H9 (cell line): ENCODE measurements at regions not wholly inside any gene's neighbourhood (a gene's known extent, or its start where the extent isn't known, plus 50 kb on each side); places are given as distances from the start of the nearest gene placed in this dataset.

Source experiments
- DNase-seq: peaks from one replicate; pipeline ENCODE4 v3.0.0-alpha.2; 2017
- H2AFZ ChIP-seq: one replicate; pipeline ENCODE4 v1.6.1; 2013; ENCODE audit warnings: mild to moderate bottlenecking, low read length, control low read depth, moderate library complexity
- H2AK5ac ChIP-seq: 2 replicates; pipeline ENCODE4 v1.6.1; 2013; ENCODE audit warnings: low read length, control low read depth, mixed read lengths; ENCODE audit not compliant: insufficient read length
- H2BK120ac ChIP-seq: one replicate; pipeline ENCODE4 v1.6.1; 2013; ENCODE audit warnings: low read depth, mild to moderate bottlenecking, low read length, control low read depth, inconsistent platforms; ENCODE audit not compliant: poor library complexity, severe bottlenecking
- H2BK12ac ChIP-seq: 2 replicates; pipeline ENCODE4 v1.6.1; 2013; ENCODE audit warnings: low read length, control low read depth, mixed read lengths, low read depth; ENCODE audit not compliant: insufficient read length
- H2BK15ac ChIP-seq: 2 replicates; pipeline ENCODE4 v1.6.1; 2013; ENCODE audit warnings: low read depth, low read length, control low read depth
- H2BK20ac ChIP-seq: one replicate; pipeline ENCODE4 v1.6.1; 2013; ENCODE audit warnings: low read depth, mild to moderate bottlenecking, low read length, control low read depth, inconsistent platforms; ENCODE audit not compliant: poor library complexity, severe bottlenecking
- H2BK5ac ChIP-seq: 2 replicates; pipeline ENCODE4 v1.6.1; 2013; ENCODE audit warnings: low read length, control low read depth, mixed read lengths; ENCODE audit not compliant: insufficient read length
- H3K14ac ChIP-seq: 2 replicates; pipeline ENCODE4 v1.6.1; 2013; ENCODE audit warnings: low read length, control low read depth; ENCODE audit not compliant: insufficient read depth
- H3K18ac ChIP-seq: 2 replicates; pipeline ENCODE4 v1.6.1; 2013; ENCODE audit warnings: low read depth, mild to moderate bottlenecking, mixed read lengths, low read length, control low read depth; ENCODE audit not compliant: insufficient read length
- H3K23ac ChIP-seq: 2 replicates; pipeline ENCODE4 v1.6.1; 2013; ENCODE audit warnings: low read length, control low read depth, mixed read lengths, low read depth; ENCODE audit not compliant: insufficient read length
- H3K23me2 ChIP-seq: 2 replicates; pipeline ENCODE4 v1.6.1; 2013; ENCODE audit warnings: low read depth, mild to moderate bottlenecking, mixed read lengths, low read length, control low read depth; ENCODE audit not compliant: insufficient read length, poor library complexity, severe bottlenecking
- H3K27ac ChIP-seq: 2 replicates; pipeline ENCODE4 v1.5.1; 2013; ENCODE audit warnings: low read length, control low read depth, mixed read lengths, low read depth; ENCODE audit not compliant: insufficient read length
- H3K27me3 ChIP-seq: 2 replicates; pipeline ENCODE4 v1.6.1; 2013; ENCODE audit warnings: low read length, control low read depth, inconsistent platforms; ENCODE audit not compliant: insufficient read depth
- H3K4ac ChIP-seq: 2 replicates; pipeline ENCODE4 v1.6.1; 2013; ENCODE audit warnings: low read depth, mild to moderate bottlenecking, control low read depth, inconsistent platforms, low read length, moderate library complexity
- H3K4me1 ChIP-seq: 2 replicates; pipeline ENCODE4 v1.6.1; 2013; ENCODE audit warnings: low read length, control low read depth, inconsistent platforms; ENCODE audit not compliant: insufficient read depth
- H3K4me2 ChIP-seq: 2 replicates; pipeline ENCODE4 v1.6.1; 2013; ENCODE audit warnings: low read length, control low read depth, mixed read lengths; ENCODE audit not compliant: insufficient read length, insufficient read depth
- H3K56ac ChIP-seq: 2 replicates; pipeline ENCODE4 v1.6.1; 2013; ENCODE audit warnings: low read depth, mild to moderate bottlenecking, mixed read lengths, low read length, control low read depth; ENCODE audit not compliant: insufficient read length
- H3K79me1 ChIP-seq: 2 replicates; pipeline ENCODE4 v1.6.1; 2013; ENCODE audit warnings: low read depth, mild to moderate bottlenecking, moderate library complexity, low read length, control low read depth, inconsistent platforms; ENCODE audit not compliant: insufficient read depth, poor library complexity, severe bottlenecking
- H3K79me2 ChIP-seq: 2 replicates; pipeline ENCODE4 v1.6.1; 2013; ENCODE audit warnings: low read length, control low read depth, inconsistent platforms; ENCODE audit not compliant: insufficient read depth
- H3K9ac ChIP-seq: 2 replicates; pipeline ENCODE4 v1.6.1; 2013; ENCODE audit warnings: low read length, control low read depth, mixed read lengths; ENCODE audit not compliant: insufficient read length; ENCODE audit errors: extremely low read depth
- H3K9me3 ChIP-seq: one replicate; pipeline ENCODE4 v1.6.1; 2013; ENCODE audit warnings: low read depth, low read length, inconsistent platforms; ENCODE audit not compliant: control insufficient read depth
- H3T11ph ChIP-seq: one replicate; pipeline ENCODE4 v1.6.1; 2013; ENCODE audit warnings: mild to moderate bottlenecking, low read length, control low read depth, inconsistent platforms
- H4K20me1 ChIP-seq: one replicate; pipeline ENCODE4 v1.6.1; 2013; ENCODE audit not compliant: control insufficient read depth, insufficient read length, insufficient read depth
- H4K5ac ChIP-seq: 2 replicates; pipeline ENCODE4 v1.6.1; 2013; ENCODE audit warnings: low read depth, mild to moderate bottlenecking, mixed read lengths, low read length, control low read depth; ENCODE audit not compliant: insufficient read length
- H4K8ac ChIP-seq: replicated peaks from 2 replicates; pipeline ENCODE4 v1.6.1; 2013; ENCODE audit warnings: low read length, control low read depth, mixed read lengths, low read depth; ENCODE audit not compliant: insufficient read length
- H4K91ac ChIP-seq: 2 replicates; pipeline ENCODE4 v1.6.1; 2013; ENCODE audit warnings: low read depth, mild to moderate bottlenecking, moderate library complexity, mixed read lengths, low read length, control low read depth; ENCODE audit not compliant: insufficient read length
- H3K27ac Mint-ChIP-seq, 3 experiments: 2 replicates in 2 of 3; 3 replicates in 1 of 3; pipeline ENCODE4 v1.8.0; 2020 to 2021; ENCODE audit warnings: mixed read lengths in 3 of 3, mild to moderate bottlenecking in 1 of 3, moderate library complexity in 1 of 3
- H3K27me3 Mint-ChIP-seq: 2 replicates; pipeline ENCODE4 v1.8.0; 2021; ENCODE audit warnings: low read depth, mild to moderate bottlenecking, moderate library complexity, mixed read lengths
- H3K36me3 Mint-ChIP-seq, 3 experiments: 2 replicates in 2 of 3; 3 replicates in 1 of 3; pipeline ENCODE4 v1.8.0; 2020 to 2021; ENCODE audit warnings: low read depth in 3 of 3, mixed read lengths in 3 of 3; ENCODE audit not compliant: insufficient read depth in 1 of 3
- H3K4me1 Mint-ChIP-seq, 2 experiments: 2 replicates each; pipeline ENCODE4 v1.8.0; 2020; ENCODE audit warnings: mixed read lengths in 2 of 2
- H3K4me3 Mint-ChIP-seq, 2 experiments: 2 replicates in 1 of 2; 3 replicates in 1 of 2; pipeline ENCODE4 v1.8.0; 2020 to 2021; ENCODE audit warnings: mild to moderate bottlenecking in 2 of 2, mixed read lengths in 2 of 2, moderate library complexity in 1 of 2
- H3K9me3 Mint-ChIP-seq, 2 experiments: 2 replicates in 1 of 2; 3 replicates in 1 of 2; pipeline ENCODE4 v1.8.0; 2020; ENCODE audit warnings: mild to moderate bottlenecking in 2 of 2, mixed read lengths in 2 of 2, moderate library complexity in 1 of 2
- WGBS: extraction: QIAGEN DNeasy Blood & Tissue Kit; methylation state at CpG from one replicate; pipeline ENCODE4 v1.1.7; 2013; ENCODE audit warnings: missing lambda C conversion rate, low lambda C conversion rate, mixed read lengths; ENCODE audit not compliant: insufficient read length; ENCODE audit errors: extremely low coverage; 5-methylcytosine and 5-hydroxymethylcytosine counted together
- TF ChIP-seq, protein P1 (sequence below): fragments of 200-600 bp; sonication (generic); conservative IDR thresholded peaks from 3 replicates; pipeline ENCODE4 v1.8.0; 2021; ENCODE audit warnings: antibody characterized with exemption, mild to moderate bottlenecking

DNA sequence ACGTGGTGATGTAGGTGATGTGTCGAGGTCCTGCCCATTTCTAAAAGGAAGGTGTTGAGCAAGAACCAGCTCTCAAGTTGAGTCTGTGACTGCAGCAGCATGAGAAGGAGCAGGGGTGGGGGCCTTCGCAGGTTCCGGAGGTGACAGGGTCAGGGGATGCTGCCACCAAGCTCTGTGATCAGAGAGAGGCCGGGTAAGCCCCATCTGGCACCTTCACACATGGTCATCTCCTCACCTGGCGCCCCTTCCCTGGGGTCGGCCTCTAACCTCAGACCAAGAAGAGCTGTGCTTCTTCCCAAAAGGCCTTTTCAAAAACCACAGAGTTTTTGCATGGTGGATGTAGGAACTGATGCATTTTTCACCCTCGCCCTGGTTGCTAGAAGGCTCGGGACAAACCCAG is 137.6 kb downstream of the CPZ start:
- H3K27ac Mint-ChIP-seq = no peak overlapping the region
- H3K36me3 Mint-ChIP-seq = peaks cover 0 to 13% (median 2%) of the 10 kb centered on the region in 3 experiments; a peak in 4 of 7 replicates
- no CpG with 5 or more reads among the region's 9 CpGs for WGBS
- H3K23me2 ChIP-seq = no peaks in the 10 kb centered on the region
- H3K4me1 ChIP-seq = no peaks in the 10 kb centered on the region; the same call in 1 of the 2 replicates
- no peak overlapping the region for H3K4ac ChIP-seq
- H3K18ac ChIP-seq = no peak overlapping the region
- no peak overlapping the region for H2BK5ac ChIP-seq
- no peak overlapping the region for H2BK20ac ChIP-seq
- TF ChIP-seq, protein P1, sequence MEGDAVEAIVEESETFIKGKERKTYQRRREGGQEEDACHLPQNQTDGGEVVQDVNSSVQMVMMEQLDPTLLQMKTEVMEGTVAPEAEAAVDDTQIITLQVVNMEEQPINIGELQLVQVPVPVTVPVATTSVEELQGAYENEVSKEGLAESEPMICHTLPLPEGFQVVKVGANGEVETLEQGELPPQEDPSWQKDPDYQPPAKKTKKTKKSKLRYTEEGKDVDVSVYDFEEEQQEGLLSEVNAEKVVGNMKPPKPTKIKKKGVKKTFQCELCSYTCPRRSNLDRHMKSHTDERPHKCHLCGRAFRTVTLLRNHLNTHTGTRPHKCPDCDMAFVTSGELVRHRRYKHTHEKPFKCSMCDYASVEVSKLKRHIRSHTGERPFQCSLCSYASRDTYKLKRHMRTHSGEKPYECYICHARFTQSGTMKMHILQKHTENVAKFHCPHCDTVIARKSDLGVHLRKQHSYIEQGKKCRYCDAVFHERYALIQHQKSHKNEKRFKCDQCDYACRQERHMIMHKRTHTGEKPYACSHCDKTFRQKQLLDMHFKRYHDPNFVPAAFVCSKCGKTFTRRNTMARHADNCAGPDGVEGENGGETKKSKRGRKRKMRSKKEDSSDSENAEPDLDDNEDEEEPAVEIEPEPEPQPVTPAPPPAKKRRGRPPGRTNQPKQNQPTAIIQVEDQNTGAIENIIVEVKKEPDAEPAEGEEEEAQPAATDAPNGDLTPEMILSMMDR = no peak
- H3K27me3 ChIP-seq = no peaks in the 10 kb centered on the region
- H3K9ac ChIP-seq = no peak overlapping the region
- H4K8ac ChIP-seq = no peak overlapping the region
- H2BK15ac ChIP-seq = no peak overlapping the region
- no peak overlapping the region for H3K27ac ChIP-seq
- H2BK120ac ChIP-seq = no peak overlapping the region
- H2BK12ac ChIP-seq = no peak overlapping the region
- H3K23ac ChIP-seq = no peak overlapping the region
- no peak overlapping the region for H3K4me2 ChIP-seq
- 0 out of 4 replicates have a peak, but pooled peaks cover 0 to 2% of the 10 kb centered on the region in 2 experiments for H3K4me1 Mint-ChIP-seq
- no peak overlapping the region for H2AK5ac ChIP-seq
- H3T11ph ChIP-seq = no peak overlapping the region
- H3K79me1 ChIP-seq = no peaks in the 10 kb centered on the region
- H3K14ac ChIP-seq = no peak overlapping the region; the same call in 1 of the 2 replicates
- no peaks in the 10 kb centered on the region; the same call in none of the 2 replicates for H3K27me3 Mint-ChIP-seq
- no peak overlapping the region for H3K56ac ChIP-seq
- no peak overlapping the region for H4K91ac ChIP-seq
- H3K79me2 ChIP-seq = no peaks in the 10 kb centered on the region
- H4K20me1 ChIP-seq = no peaks in the 10 kb centered on the region
- no peak overlapping the region for H4K5ac ChIP-seq
- H3K4me3 Mint-ChIP-seq = no peak overlapping the region
- peak; percentile 17 for DNase-seq
- H3K9me3 Mint-ChIP-seq = peaks cover 18 to 24% of the 10 kb centered on the region in 2 experiments
- no peak overlapping the region for H2AFZ ChIP-seq
- no peaks in the 10 kb centered on the region for H3K9me3 ChIP-seq
